OCI-LY7 (cell line): ENCODE measurements at regions not wholly inside any gene's neighbourhood (a gene's known extent, or its start where the extent isn't known, plus 50 kb on each side); places are given as distances from the start of the nearest gene placed in this dataset.

Source experiments
- BruUV-seq: library from RNA; stranded (reverse); fragments of 400-500 nt; replicated peaks from 2 replicates; lab custom pipeline; 2021; lab: Mats Ljungman, UMichigan
- CTCF ChIA-PET: fragments of 300-600 bp; sonication (Branson Sonifier 250); formaldehyde crosslinking; loops from one replicate; lab custom pipeline; 2022; ENCODE audit warnings: antibody characterized with exemption; ENCODE audit not compliant: unreplicated experiment; lab: Charles Lee
- POLR2A ChIA-PET: fragments of 300-600 bp; sonication (Branson Sonifier 250); formaldehyde crosslinking; loops from one replicate; lab custom pipeline; 2022; ENCODE audit warnings: antibody characterized with exemption; lab: Charles Lee
- DNase-seq: peaks from one replicate; pipeline ENCODE4 v3.0.0-alpha.2; 2015; ENCODE audit warnings: low spot score
- H2AFZ ChIP-seq: fragments of 200-600 bp; sonication (generic), shearing (Covaris generic); 2 replicates; pipeline ENCODE4 v1.6.1; 2014; ENCODE audit warnings: mild to moderate bottlenecking, antibody characterized with exemption, low read length, moderate library complexity
- H3K27ac ChIP-seq: fragments of 200-600 bp; sonication (generic); 2 replicates; pipeline ENCODE4 v1.5.1; 2014; ENCODE audit warnings: mixed run types, low read depth, mild to moderate bottlenecking, moderate library complexity, low read length, inconsistent platforms; ENCODE audit not compliant: poor library complexity, severe bottlenecking
- H3K36me3 ChIP-seq: fragments of 200-600 bp; sonication (generic); 2 replicates; pipeline ENCODE4 v1.6.1; 2014; ENCODE audit warnings: mild to moderate bottlenecking, antibody characterized with exemption, low read length, moderate library complexity, mixed read lengths; ENCODE audit not compliant: insufficient read depth
- H3K4me1 ChIP-seq: fragments of 200-600 bp; sonication (generic); 2 replicates; pipeline ENCODE4 v1.5.1; 2014; ENCODE audit warnings: mild to moderate bottlenecking, low read length; ENCODE audit not compliant: insufficient read depth, poor library complexity, severe bottlenecking
- H3K4me2 ChIP-seq: fragments of 200-600 bp; sonication (generic); 2 replicates; pipeline ENCODE4 v1.6.1; 2014; ENCODE audit warnings: mild to moderate bottlenecking, low read length
- H3K4me3 ChIP-seq: fragments of 200-600 bp; sonication (generic); 2 replicates; pipeline ENCODE4 v1.5.1; 2014; ENCODE audit warnings: mild to moderate bottlenecking, low read depth, low read length; ENCODE audit not compliant: poor library complexity, severe bottlenecking
- H3K79me2 ChIP-seq: fragments of 200-600 bp; sonication (generic); 2 replicates; pipeline ENCODE4 v1.6.1; 2016; ENCODE audit warnings: low read depth, mild to moderate bottlenecking, low read length, moderate library complexity, mixed read lengths; ENCODE audit not compliant: insufficient read depth
- H3K9me2 ChIP-seq: fragments of 200-600 bp; sonication (generic); 2 replicates; pipeline ENCODE4 v1.6.1; 2016; ENCODE audit warnings: mild to moderate bottlenecking, low read length, mixed read lengths; ENCODE audit not compliant: insufficient read depth
- H3K9me3 ChIP-seq: fragments of 200-600 bp; sonication (generic); 2 replicates; pipeline ENCODE4 v1.6.1; 2014; ENCODE audit warnings: mild to moderate bottlenecking, mixed run types, low read length, mixed read lengths
- H4K20me1 ChIP-seq: fragments of 200-600 bp; sonication (generic); 2 replicates; pipeline ENCODE4 v1.6.1; 2014; ENCODE audit warnings: mild to moderate bottlenecking, antibody characterized with exemption, low read length, moderate library complexity, mixed read lengths; ENCODE audit not compliant: insufficient read depth
- CTCF ChIP-seq: fragments of 200-600 bp; sonication (generic); conservative IDR thresholded peaks from 2 replicates; pipeline ENCODE4 v1.5.1; 2014; ENCODE audit warnings: mild to moderate bottlenecking, antibody characterized with exemption, low read length, moderate library complexity, mixed read lengths
- EZH2phosphoT487 ChIP-seq: fragments of 200-600 bp; sonication (generic); IDR thresholded peaks from 2 replicates; pipeline ENCODE4 v1.6.1; 2018; ENCODE audit warnings: low read depth, borderline replicate concordance, mild to moderate bottlenecking, mixed run types, antibody characterized with exemption, low read length, moderate library complexity, mixed read lengths
- intact Hi-C: fragments of 100-400 bp; cut with micrococcal nuclease; formaldehyde crosslinking; loops from one replicate; pipeline ENCODE4 v1.10.0; 2022; ENCODE audit not compliant: unreplicated experiment

DNA sequence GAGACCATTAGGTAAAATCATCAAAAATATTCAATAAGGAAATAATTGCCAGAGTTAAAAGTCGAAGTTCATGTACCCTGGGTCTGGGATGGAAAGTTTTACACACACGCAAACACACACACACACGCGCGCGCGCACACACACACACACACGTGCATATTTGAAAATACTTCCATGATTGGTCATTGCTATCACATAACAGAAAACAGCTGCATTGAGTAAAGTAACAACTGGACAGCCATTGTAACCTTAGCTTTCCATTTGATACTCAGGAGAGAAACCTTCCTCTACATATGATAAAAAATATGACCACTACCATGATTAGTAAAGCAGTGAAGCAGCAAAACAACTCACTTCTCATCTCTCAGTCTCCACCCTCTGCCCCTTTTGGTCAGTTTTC is 490.0 kb upstream of the SGCG start:
- H3K9me2 ChIP-seq: no peaks in the 10 kb centered on the region
- DNase-seq: no peak
- POLR2A ChIA-PET: no interaction called here
- no peak overlapping the region for H3K4me2 ChIP-seq
- no peaks in the 10 kb centered on the region for H3K79me2 ChIP-seq
- peaks cover 10% of the 10 kb centered on the region for H3K9me3 ChIP-seq
- H3K4me1 ChIP-seq: no peaks in the 10 kb centered on the region
- intact Hi-C loops: no loop called here
- H4K20me1 ChIP-seq: no peaks in the 10 kb centered on the region
- CTCF ChIA-PET: no interaction called here
- H3K36me3 ChIP-seq: no peaks in the 10 kb centered on the region
- no TSS peak for BruUV-seq
- TF ChIP-seq EZH2phosphoT487: no peak
- no peak for TF ChIP-seq CTCF
- no peak overlapping the region for H2AFZ ChIP-seq
- H3K27ac ChIP-seq: no peak overlapping the region
- no peak overlapping the region for H3K4me3 ChIP-seq

GRCh38 chr13:22693691-22694090 is 487.1 kb upstream of the SGCG start:
- CTCF ChIA-PET: no interaction called here
- DNase-seq: no peak
- Histone ChIP-seq H2AFZ (no peak overlapping the region), H3K9me3 (peaks cover 10% of the 10 kb centered on the region), H3K79me2 (no peaks in the 10 kb centered on the region), H3K4me2 (no peak overlapping the region), H3K4me3 (no peak overlapping the region), H3K27ac (no peak overlapping the region), H3K9me2 (no peaks in the 10 kb centered on the region), H4K20me1 (no peaks in the 10 kb centered on the region), H3K36me3 (no peaks in the 10 kb centered on the region), H3K4me1 (no peaks in the 10 kb centered on the region)
- TF ChIP-seq CTCF (no peak), EZH2phosphoT487 (no peak)
- intact Hi-C loops: no loop called here
- POLR2A ChIA-PET: interaction anchor here (0.7 to 0.8 kb wide), 2 partner anchors 21 to 101 kb away, joined by 3 read pairs; no protein-coding TSS in a partner anchor
- no TSS peak for BruUV-seq

GRCh38 chr13:22696433-22696832 is 484.3 kb upstream of the SGCG start:
- BruUV-seq: no TSS peak
- H4K20me1 ChIP-seq: no peaks in the 10 kb centered on the region
- intact Hi-C loops: no loop called here
- ChIA-PET POLR2A (interaction anchor here (0.6 kb wide), 1 partner anchor 1094 kb away, joined by 4 read pairs; no protein-coding TSS in a partner anchor), CTCF (no interaction called here)
- H3K79me2 ChIP-seq: no peaks in the 10 kb centered on the region
- no peak overlapping the region for H2AFZ ChIP-seq
- no peaks in the 10 kb centered on the region for H3K4me1 ChIP-seq
- no peak overlapping the region for H3K27ac ChIP-seq
- H3K4me2 ChIP-seq: no peak overlapping the region
- peaks cover 10% of the 10 kb centered on the region for H3K9me3 ChIP-seq
- TF ChIP-seq EZH2phosphoT487: no peak
- no peaks in the 10 kb centered on the region for H3K9me2 ChIP-seq
- no peaks in the 10 kb centered on the region for H3K36me3 ChIP-seq
- DNase-seq: no peak
- H3K4me3 ChIP-seq: no peak overlapping the region
